ENCODE measurements at regions not wholly inside any gene's neighbourhood (a gene's known extent, or its start where the extent isn't known, plus 50 kb on each side); places are given as distances from the start of the nearest gene placed in this dataset.

DNA sequence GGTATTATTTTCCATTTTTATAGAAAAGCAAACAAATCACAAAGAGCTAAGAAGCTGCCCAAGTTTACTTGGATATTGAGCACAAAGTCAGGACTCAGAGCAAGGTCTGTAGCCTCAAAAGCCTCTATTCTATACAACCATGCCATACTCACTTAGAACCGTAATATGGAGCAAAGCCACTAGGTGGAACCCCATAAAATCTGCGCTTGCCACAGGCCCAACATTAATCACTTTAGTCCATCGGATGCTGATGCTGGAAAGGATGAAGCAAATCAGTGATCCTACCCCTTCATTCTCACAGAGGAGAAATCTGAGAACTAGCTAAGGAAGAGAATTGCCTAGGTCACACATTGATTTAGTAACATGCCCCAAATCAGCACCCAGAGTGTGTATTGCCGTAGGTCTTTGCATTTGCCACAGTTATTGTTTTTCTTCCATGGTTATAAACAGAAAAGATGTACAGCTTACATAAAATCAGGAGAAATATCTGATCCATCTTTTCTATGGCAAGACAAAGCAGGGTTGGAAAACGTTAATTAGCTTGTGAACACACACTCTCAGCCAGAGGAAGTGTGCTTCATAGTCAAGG, 56.7 kb upstream of the RAB38 start:
- DNase-seq (ENCODE audit: low read depth in 4 of 4, low spot score in 3 of 4): peak in 3 of 4 donors; percentile 3 to 22 (median 12)

DNA sequence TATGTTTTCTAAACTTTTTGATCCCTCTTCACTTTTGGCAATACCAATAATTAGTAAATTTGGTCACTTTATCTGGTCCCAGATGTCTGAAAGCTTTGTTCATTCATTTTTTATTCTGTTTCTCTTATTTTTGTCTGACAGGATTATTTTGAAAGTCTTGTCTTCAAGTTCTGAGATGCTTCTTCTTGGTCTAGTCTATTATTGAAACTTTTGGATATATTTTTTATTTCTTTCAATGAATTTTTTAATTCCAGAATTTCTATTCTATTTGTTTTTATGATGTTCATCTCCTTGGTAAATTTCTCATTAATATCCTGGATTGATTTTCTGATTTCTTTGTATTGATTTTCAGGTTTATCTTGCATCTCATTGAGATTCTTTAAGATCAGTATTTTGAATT, 54.1 kb upstream of the RAB38 start:
- no peak for DNase-seq (ENCODE audit: low read depth in 4 of 4, low spot score in 3 of 4)

All from right renal pelvis (tissue), 4 donors.